DND-41 (cell line): ENCODE measurements at regions not wholly inside any gene's neighbourhood (a gene's known extent, or its start where the extent isn't known, plus 50 kb on each side); places are given as distances from the start of the nearest gene placed in this dataset.

Experiments
- CTCF ChIP-seq: IDR thresholded peaks from 2 replicates; pipeline ENCODE4 v1.5.1; 2012; ENCODE audit warnings: borderline replicate concordance, low read length, moderate library complexity, mild to moderate bottlenecking; ENCODE audit not compliant: poor library complexity, severe bottlenecking; ENCODE audit errors: extremely low read depth
- EZH2 ChIP-seq: IDR thresholded peaks from 3 replicates; pipeline ENCODE4 v1.6.1; 2012; ENCODE audit warnings: borderline replicate concordance, low read depth, mild to moderate bottlenecking, moderate library complexity, low read length, inconsistent platforms; ENCODE audit not compliant: severe bottlenecking

- TF ChIP-seq CTCF: no peak
- TF ChIP-seq EZH2: no peak
Measured at GRCh38 chr2:239504643-239505235, 103.9 kb upstream of the HDAC4 start.
